ENCODE measurements at regions not wholly inside any gene's neighbourhood (a gene's known extent, or its start where the extent isn't known, plus 50 kb on each side); places are given as distances from the start of the nearest gene placed in this dataset. TPM values are rescaled to one million over a fixed set of nuclear protein-coding genes. Genes with fewer than 3 reads are reported as not detected.

DNA sequence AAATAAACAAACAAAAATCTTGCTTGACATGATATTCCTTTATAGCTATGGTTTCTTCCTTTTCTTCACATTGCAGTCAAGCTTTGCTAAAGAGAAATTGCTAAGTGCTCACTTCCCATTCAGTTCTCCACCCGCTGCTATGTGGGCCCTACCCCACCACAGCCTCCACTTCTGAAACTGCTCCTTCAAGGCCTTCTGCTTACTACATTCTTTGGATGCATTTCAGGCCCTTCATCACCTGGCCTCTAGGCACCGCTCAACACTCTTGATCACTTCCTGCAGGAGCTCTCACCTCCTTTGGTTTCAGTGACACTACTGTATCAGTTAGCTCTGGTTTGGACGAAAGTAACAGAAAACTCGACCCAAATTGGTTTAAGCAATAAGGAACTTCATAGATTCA, 72.4 kb downstream of the KLF5 start:
- no peak for DNase-seq
- H3K79me2 ChIP-seq (ENCODE audit: insufficient read depth, low read length), result no peaks in the 10 kb centered on the region
- H3K27me3 ChIP-seq (ENCODE audit: control insufficient read depth in 2 of 2, insufficient read depth in 2 of 2, low read length in 2 of 2), result no peaks in the 10 kb centered on the region
- WGBS (ENCODE audit: insufficient coverage), result 93% methylated on average over 2 of the region's 4 CpGs
- no peak overlapping the region for H3K4me2 ChIP-seq (replicated peaks; ENCODE audit: extremely low read depth, low read length, poor library complexity, severe bottlenecking)
- peaks cover 0 to 2% (median 2%) of the 10 kb centered on the region in 3 donors for H3K27me3 Mint-ChIP-seq (ENCODE audit: low read depth in 3 of 3)
- no peak overlapping the region for H3K4me3 ChIP-seq (replicated peaks in 1 of 3; ENCODE audit: low read depth in 2 of 3, low read length in 3 of 3)
- no peaks in the 10 kb centered on the region for H4K20me1 ChIP-seq (ENCODE audit: insufficient read depth, low read length)
- H3K36me3 ChIP-seq (replicated peaks in 1 of 2; ENCODE audit: control insufficient read depth in 1 of 2, insufficient read depth in 2 of 2, low read length in 2 of 2), result no peaks in the 10 kb centered on the region
- H3K4me1 ChIP-seq (ENCODE audit: control insufficient read depth in 1 of 2, insufficient read depth in 2 of 2, low read length in 2 of 2), result no peaks in the 10 kb centered on the region
- no peak overlapping the region for H3K27ac ChIP-seq (ENCODE audit: low read depth in 1 of 2, low read length in 2 of 2)
- H3K27ac Mint-ChIP-seq, result no peak overlapping the region
- no peak overlapping the region for H3K4me3 Mint-ChIP-seq
- no peaks in the 10 kb centered on the region for H3K9me3 ChIP-seq (replicated peaks in 1 of 2; ENCODE audit: control insufficient read depth in 1 of 2, insufficient read depth in 1 of 2, low read length in 2 of 2)
- H3K9me3 Mint-ChIP-seq, result peaks cover 0 to 10% (median 3%) of the 10 kb centered on the region in 7 donors
- no peak overlapping the region for H2AFZ ChIP-seq (ENCODE audit: insufficient read depth, low read depth, low read length, poor library complexity, severe bottlenecking)
- H3K9ac ChIP-seq (ENCODE audit: insufficient read depth, low read length, poor library complexity, severe bottlenecking), result no peak overlapping the region
- intact Hi-C loops (cut with micrococcal nuclease), result no loop called here
- no peaks in the 10 kb centered on the region for H3K4me1 Mint-ChIP-seq
- TF ChIP-seq CTCF (IDR thresholded peaks at IDR 0.05), result no peak
- H3K36me3 Mint-ChIP-seq, result no peaks in the 10 kb centered on the region

DNA sequence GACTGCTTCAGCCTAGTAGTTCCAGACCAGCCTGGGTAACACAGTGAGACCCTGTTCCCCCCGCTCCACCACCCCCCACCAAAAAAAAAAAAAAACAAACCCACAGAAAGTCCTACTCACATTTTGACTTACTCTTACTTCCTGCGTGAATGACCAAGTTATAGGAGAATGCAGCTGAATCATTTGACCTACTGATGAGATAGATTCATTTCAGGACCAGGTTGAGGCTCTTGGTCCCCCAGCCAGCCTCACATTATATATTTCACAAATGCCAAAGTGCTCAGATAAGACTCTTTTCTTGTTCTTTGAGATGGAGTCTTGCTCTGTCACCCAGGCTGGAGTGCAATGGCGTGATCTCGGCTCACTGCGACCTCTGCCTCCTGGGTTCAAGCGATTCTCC, 70.2 kb downstream of the KLF5 start:
- H3K79me2 ChIP-seq (ENCODE audit: insufficient read depth, low read length), result no peaks in the 10 kb centered on the region
- Mint-ChIP-seq H3K27ac (no peak overlapping the region), H3K9me3 (peaks cover 0 to 10% (median 3%) of the 10 kb centered on the region in 7 donors), H3K27me3 (ENCODE audit: low read depth in 3 of 3) (peaks cover 1 to 2% (median 2%) of the 10 kb centered on the region in 3 donors), H3K36me3 (no peaks in the 10 kb centered on the region), H3K4me3 (no peak overlapping the region), H3K4me1 (no peaks in the 10 kb centered on the region)
- no peaks in the 10 kb centered on the region for H3K4me1 ChIP-seq (ENCODE audit: control insufficient read depth in 1 of 2, insufficient read depth in 2 of 2, low read length in 2 of 2)
- DNase-seq, result no peak
- intact Hi-C loops (cut with micrococcal nuclease), result no loop called here
- no peaks in the 10 kb centered on the region for H3K9me3 ChIP-seq (replicated peaks in 1 of 2; ENCODE audit: control insufficient read depth in 1 of 2, insufficient read depth in 1 of 2, low read length in 2 of 2)
- H3K4me2 ChIP-seq (replicated peaks; ENCODE audit: extremely low read depth, low read length, poor library complexity, severe bottlenecking), result no peak overlapping the region
- TF ChIP-seq CTCF (IDR thresholded peaks at IDR 0.05), result no peak
- no peak overlapping the region for H2AFZ ChIP-seq (ENCODE audit: insufficient read depth, low read depth, low read length, poor library complexity, severe bottlenecking)
- no peaks in the 10 kb centered on the region for H3K27me3 ChIP-seq (ENCODE audit: control insufficient read depth in 2 of 2, insufficient read depth in 2 of 2, low read length in 2 of 2)
- WGBS (ENCODE audit: insufficient coverage), result 81% methylated on average over 4 of the region's 6 CpGs
- no peak overlapping the region for H3K27ac ChIP-seq (ENCODE audit: low read depth in 1 of 2, low read length in 2 of 2)
- no peak overlapping the region for H3K4me3 ChIP-seq (replicated peaks in 1 of 3; ENCODE audit: low read depth in 2 of 3, low read length in 3 of 3)
- H3K36me3 ChIP-seq (replicated peaks in 1 of 2; ENCODE audit: control insufficient read depth in 1 of 2, insufficient read depth in 2 of 2, low read length in 2 of 2), result no peaks in the 10 kb centered on the region
- H4K20me1 ChIP-seq (ENCODE audit: insufficient read depth, low read length), result no peaks in the 10 kb centered on the region
- no peak overlapping the region for H3K9ac ChIP-seq (ENCODE audit: insufficient read depth, low read length, poor library complexity, severe bottlenecking)

Small RNAs in the stretch of these regions (small RNA-seq; reads per million reads assigned to genes)
- gene AL162376.1 (ENCODE audit: insufficient read length, low read depth) (not detected), gene RNU4-10P (ENCODE audit: insufficient read length, low read depth) (not detected), gene RNY1P8 (ENCODE audit: insufficient read length, low read depth) (not detected)

Measured in CD14-positive monocyte (primary cell).